Adrenal gland (tissue), 9 donors: ENCODE measurements at regions not wholly inside any gene's neighbourhood (a gene's known extent, or its start where the extent isn't known, plus 50 kb on each side); places are given as distances from the start of the nearest gene placed in this dataset.

Source experiments
- DNase-seq, 7 donors: peaks; one replicate each; pipeline ENCODE4 v3.0.0-alpha.2; 2019 to 2020
- H3K27ac ChIP-seq, 5 donors: fragments of 200-600 bp; sonication (generic) in 4 of 5; 1 replicate in 3 of 5; 2 replicates in 2 of 5; pipeline versions ENCODE4 v1.5.1 to v1.8.0; 2016 to 2020; ENCODE audit warnings: mild to moderate bottlenecking in 1 of 5
- H3K27me3 ChIP-seq: fragments of 200-600 bp; 2 replicates; pipeline ENCODE4 v1.8.0; 2021
- H3K36me3 ChIP-seq, 2 donors: fragments of 200-600 bp; replicated peaks in 1 of 2; 1 replicate in 1 of 2; 2 replicates in 1 of 2; pipeline versions ENCODE4 v1.5.1 to v1.8.0; 2018 to 2022
- H3K4me1 ChIP-seq, 2 donors: fragments of 200-600 bp; replicated peaks in 1 of 2; 1 replicate in 1 of 2; 2 replicates in 1 of 2; pipeline versions ENCODE4 v1.5.1 to v1.8.0; 2018 to 2021
- H3K4me3 ChIP-seq, 4 donors: fragments of 200-600 bp; sonication (generic) in 3 of 4; one replicate each; pipeline ENCODE4 v1.5.1; 2016 to 2018
- H3K9me3 ChIP-seq, 3 donors: fragments of 200-600 bp; sonication (generic) in 1 of 3; replicated peaks in 1 of 3; 1 replicate in 2 of 3; 2 replicates in 1 of 3; pipeline versions ENCODE4 v1.5.1 to v1.8.0; 2016 to 2021
- POLR2A ChIP-seq, 2 donors: fragments of 450-650 bp; IDR thresholded peaks; one replicate each; pipeline ENCODE4 v1.6.1; 2017; ENCODE audit warnings: antibody characterized with exemption in 2 of 2, mild to moderate bottlenecking in 2 of 2, moderate library complexity in 1 of 2
- WGBS, 4 donors: extraction: QIAGEN DNeasy Blood & Tissue Kit in 2 of 4; methylation state at CpG; one replicate each; pipeline versions ENCODE4 v1.1.5 to v1.1.7; 2013 to 2017; 5-methylcytosine and 5-hydroxymethylcytosine counted together
- intact Hi-C, 2 donors: fragments of 100-400 bp; cut with DNase I; formaldehyde crosslinking; loops; one replicate each; pipeline versions ENCODE4 v1.14.1 to v1.15.0; 2022 to 2023
- TF ChIP-seq, protein P1 (sequence below), 6 experiments: fragments of 450-650 bp in 4 of 6; fragments of 200-600 bp in 2 of 6; sonication (generic) in 1 of 6; IDR thresholded peaks; 1 replicate in 5 of 6; 2 replicates in 1 of 6; pipeline versions ENCODE4 v1.5.1 to v1.8.0; 2016 to 2021; ENCODE audit warnings: antibody characterized with exemption in 6 of 6, mild to moderate bottlenecking in 2 of 6, moderate library complexity in 1 of 6
- donor health status: healthy with polysubstance abuse.
- donor health status: Bipolar disorder and iron deficiency.
- donor health status: DM: yes; HTN: yes; CAD: no.
- donor health status: DM: no; HTN: no; CAD: no.
- donor health status: DM: no; HTN: no; CAD: no.

- Histone ChIP-seq H3K36me3 (no peaks in the 10 kb centered on the region), H3K27ac (no peak overlapping the region), H3K4me1 (no peaks in the 10 kb centered on the region), H3K27me3 (no peaks in the 10 kb centered on the region), H3K4me3 (no peak overlapping the region), H3K9me3 (no peaks in the 10 kb centered on the region)
- WGBS, 4 donors, result 81 to 89% (median 84%) methylated on average over 1 of the region's 1 CpG
- intact Hi-C loops, result no loop called here
- no peak for TF ChIP-seq POLR2A (IDR thresholded peaks at IDR 0.05)
- TF ChIP-seq, protein P1, sequence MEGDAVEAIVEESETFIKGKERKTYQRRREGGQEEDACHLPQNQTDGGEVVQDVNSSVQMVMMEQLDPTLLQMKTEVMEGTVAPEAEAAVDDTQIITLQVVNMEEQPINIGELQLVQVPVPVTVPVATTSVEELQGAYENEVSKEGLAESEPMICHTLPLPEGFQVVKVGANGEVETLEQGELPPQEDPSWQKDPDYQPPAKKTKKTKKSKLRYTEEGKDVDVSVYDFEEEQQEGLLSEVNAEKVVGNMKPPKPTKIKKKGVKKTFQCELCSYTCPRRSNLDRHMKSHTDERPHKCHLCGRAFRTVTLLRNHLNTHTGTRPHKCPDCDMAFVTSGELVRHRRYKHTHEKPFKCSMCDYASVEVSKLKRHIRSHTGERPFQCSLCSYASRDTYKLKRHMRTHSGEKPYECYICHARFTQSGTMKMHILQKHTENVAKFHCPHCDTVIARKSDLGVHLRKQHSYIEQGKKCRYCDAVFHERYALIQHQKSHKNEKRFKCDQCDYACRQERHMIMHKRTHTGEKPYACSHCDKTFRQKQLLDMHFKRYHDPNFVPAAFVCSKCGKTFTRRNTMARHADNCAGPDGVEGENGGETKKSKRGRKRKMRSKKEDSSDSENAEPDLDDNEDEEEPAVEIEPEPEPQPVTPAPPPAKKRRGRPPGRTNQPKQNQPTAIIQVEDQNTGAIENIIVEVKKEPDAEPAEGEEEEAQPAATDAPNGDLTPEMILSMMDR (IDR thresholded peaks at IDR 0.05), result no peak
- no peak for DNase-seq
These were observed 141.3 kb downstream of the GNAT3 start for GRCh38 chr7:80370587-80370986.

- no peaks in the 10 kb centered on the region for H3K27me3 ChIP-seq
- no peak overlapping the region for H3K4me3 ChIP-seq
- H3K27ac ChIP-seq, result no peak overlapping the region
- H3K36me3 ChIP-seq, result no peaks in the 10 kb centered on the region
- no peak for DNase-seq
- no peak for TF ChIP-seq POLR2A (IDR thresholded peaks at IDR 0.05)
- TF ChIP-seq, protein P1 (IDR thresholded peaks at IDR 0.05), result no peak
- H3K9me3 ChIP-seq, result no peaks in the 10 kb centered on the region
- H3K4me1 ChIP-seq, result no peaks in the 10 kb centered on the region
- 76 to 84% (median 79%) methylated on average over 7 of the region's 7 CpGs for WGBS, 4 donors
- intact Hi-C loops, result no loop called here
These were observed 142.5 kb downstream of the GNAT3 start for GRCh38 chr7:80369321-80369720.

- Histone ChIP-seq H3K4me1 (no peaks in the 10 kb centered on the region), H3K9me3 (no peaks in the 10 kb centered on the region), H3K27ac (no peak overlapping the region), H3K27me3 (no peaks in the 10 kb centered on the region), H3K36me3 (no peaks in the 10 kb centered on the region), H3K4me3 (no peak overlapping the region)
- no peak for DNase-seq
- WGBS, 4 donors, result 86 to 97% (median 90%) methylated on average over 2 of the region's 2 CpGs
- intact Hi-C loops, result no loop called here
- TF ChIP-seq, protein P1 (IDR thresholded peaks at IDR 0.05), result no peak
- TF ChIP-seq POLR2A (IDR thresholded peaks at IDR 0.05), result no peak
These were observed 149.2 kb downstream of the GNAT3 start for GRCh38 chr7:80362677-80363076.

GRCh38 chr7:80362010-80362618, 149.8 kb downstream of the GNAT3 start:
- H3K4me1 ChIP-seq, result no peaks in the 10 kb centered on the region
- WGBS, 4 donors, result 38 to 90% (median 88%) methylated on average over 1 of the region's 1 CpG

GRCh38 chr7:80359476-80359875, 152.4 kb downstream of the GNAT3 start:
- 78 to 88% (median 82%) methylated on average over 2 of the region's 2 CpGs for WGBS, 4 donors
- intact Hi-C loops, result no loop called here
- Histone ChIP-seq H3K4me1 (no peaks in the 10 kb centered on the region), H3K27me3 (no peaks in the 10 kb centered on the region), H3K9me3 (no peaks in the 10 kb centered on the region), H3K36me3 (no peaks in the 10 kb centered on the region), H3K27ac (no peak overlapping the region), H3K4me3 (no peak overlapping the region)
- no peak for TF ChIP-seq POLR2A (IDR thresholded peaks at IDR 0.05)
- TF ChIP-seq, protein P1 (IDR thresholded peaks at IDR 0.05), result no peak
- no peak for DNase-seq

More at GRCh38 chr7:80362010-80362618, 149.8 kb downstream of the GNAT3 start:
- Histone ChIP-seq H3K4me3 (no peak overlapping the region), H3K9me3 (no peaks in the 10 kb centered on the region), H3K27ac (no peak overlapping the region), H3K36me3 (no peaks in the 10 kb centered on the region), H3K27me3 (no peaks in the 10 kb centered on the region)
- no peak for DNase-seq
- no peak for TF ChIP-seq POLR2A (IDR thresholded peaks at IDR 0.05)
- intact Hi-C loops, result no loop called here
